Esophagus muscularis mucosa (tissue), 4 donors: ENCODE measurements at regions not wholly inside any gene's neighbourhood (a gene's known extent, or its start where the extent isn't known, plus 50 kb on each side); places are given as distances from the start of the nearest gene placed in this dataset.

Experiments
- DNase-seq: peaks from one replicate; pipeline ENCODE4 v3.0.0-alpha.2; 2017; ENCODE audit errors: extremely low spot score
- H3K27ac ChIP-seq, 4 donors: fragments of 200-600 bp; sonication (generic); replicated peaks in 1 of 4; 1 replicate in 3 of 4; 2 replicates in 1 of 4; pipeline ENCODE4 v1.5.1; 2016 to 2019; ENCODE audit warnings: mild to moderate bottlenecking in 1 of 4
- H3K27me3 ChIP-seq, 4 donors: fragments of 200-600 bp; sonication (generic); one replicate each; pipeline versions ENCODE4 v1.5.1 to v1.6.0; 2016 to 2019
- H3K36me3 ChIP-seq, 4 donors: fragments of 200-600 bp; sonication (generic); one replicate each; pipeline ENCODE4 v1.5.1; 2016 to 2019
- H3K4me1 ChIP-seq, 4 donors: fragments of 200-600 bp; sonication (generic); one replicate each; pipeline ENCODE4 v1.5.1; 2016 to 2019
- H3K4me3 ChIP-seq, 4 donors: fragments of 200-600 bp; sonication (generic); 1 replicate in 2 of 4; 2 replicates in 2 of 4; pipeline ENCODE4 v1.5.1; 2016 to 2019; ENCODE audit warnings: mild to moderate bottlenecking in 4 of 4, moderate library complexity in 1 of 4
- H3K9me3 ChIP-seq, 4 donors: fragments of 200-600 bp; sonication (generic); 1 replicate in 3 of 4; 2 replicates in 1 of 4; pipeline ENCODE4 v1.5.1; 2016 to 2019
- EP300 ChIP-seq: sonication (generic); formaldehyde crosslinking; IDR thresholded peaks from one replicate; pipeline ENCODE4 v1.6.1; 2017; ENCODE audit warnings: antibody characterized with exemption
- POLR2A ChIP-seq: fragments of 450-650 bp; IDR thresholded peaks from one replicate; pipeline ENCODE4 v1.6.1; 2017; ENCODE audit warnings: antibody characterized with exemption, moderate library complexity, mild to moderate bottlenecking, low read depth
- POLR2AphosphoS5 ChIP-seq, 2 donors: sonication (generic); formaldehyde crosslinking; IDR thresholded peaks; one replicate each; pipeline ENCODE4 v1.6.1; 2017; ENCODE audit warnings: antibody characterized with exemption in 2 of 2
- WGBS: methylation state at CpG from one replicate; pipeline ENCODE4 v1.1.5; 2018; 5-methylcytosine and 5-hydroxymethylcytosine counted together
- intact Hi-C: fragments of 100-400 bp; cut with DNase I; formaldehyde crosslinking; loops from one replicate; pipeline ENCODE4 v1.15.1; 2023
- TF ChIP-seq, protein P1 (sequence below), 3 experiments: fragments of 200-600 bp in 2 of 3; fragments of 450-650 bp in 1 of 3; sonication (generic) in 2 of 3; IDR thresholded peaks; one replicate each; pipeline ENCODE4 v1.5.1; 2017 to 2019; ENCODE audit warnings: antibody characterized with exemption in 3 of 3, mild to moderate bottlenecking in 2 of 3, moderate library complexity in 1 of 3

DNA sequence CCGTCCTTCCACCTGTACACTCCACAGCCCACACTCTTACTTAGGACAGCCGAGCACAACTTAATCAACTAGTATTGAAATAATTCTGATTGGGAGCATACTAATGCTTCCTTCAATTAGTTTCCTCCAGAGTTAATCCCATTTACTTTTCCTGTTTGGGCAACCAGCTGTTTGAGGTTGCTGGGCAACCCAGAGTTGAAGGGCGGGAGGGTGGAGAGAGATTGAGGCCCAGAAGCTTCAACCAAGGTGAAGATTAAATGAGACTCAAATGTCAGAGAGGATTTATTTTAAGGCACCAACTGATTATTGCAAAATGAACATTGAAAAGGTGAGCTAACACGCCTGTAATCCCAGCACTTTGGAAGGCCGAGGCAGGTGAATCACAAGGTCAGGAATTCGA, 428.5 kb upstream of the SEMA6D start:
- intact Hi-C loops = no loop called here
- 97% methylated on average over 6 of the region's 6 CpGs for WGBS
- H3K27me3 ChIP-seq = no peaks in the 10 kb centered on the region

DNA sequence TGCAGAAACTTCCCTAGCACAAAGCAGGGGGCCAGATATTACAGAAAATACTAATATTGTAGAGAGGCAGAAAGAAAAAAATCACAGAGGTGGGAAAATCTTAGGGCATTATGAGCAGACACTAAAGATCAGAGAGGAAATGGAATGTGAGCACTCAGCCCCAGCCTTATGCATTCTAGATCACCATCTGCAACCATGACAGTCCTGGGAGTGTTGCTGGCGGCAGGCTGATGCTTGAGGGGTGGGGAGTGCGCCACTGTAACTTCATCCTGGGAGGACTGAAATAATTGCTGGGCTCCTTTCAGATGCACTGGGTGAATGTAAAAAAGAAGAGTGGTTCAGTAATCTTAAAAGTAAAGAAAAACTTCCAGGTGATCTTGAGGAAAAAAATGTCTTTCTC, 427.6 kb upstream of the SEMA6D start:
- H3K4me3 ChIP-seq = no peak overlapping the region
- no peaks in the 10 kb centered on the region for H3K9me3 ChIP-seq
- intact Hi-C loops = no loop called here
- no peaks in the 10 kb centered on the region for H3K36me3 ChIP-seq
- WGBS = 100% methylated on average over 2 of the region's 2 CpGs
- no peak for TF ChIP-seq POLR2A
- TF ChIP-seq EP300 = no peak
- TF ChIP-seq, protein P1, sequence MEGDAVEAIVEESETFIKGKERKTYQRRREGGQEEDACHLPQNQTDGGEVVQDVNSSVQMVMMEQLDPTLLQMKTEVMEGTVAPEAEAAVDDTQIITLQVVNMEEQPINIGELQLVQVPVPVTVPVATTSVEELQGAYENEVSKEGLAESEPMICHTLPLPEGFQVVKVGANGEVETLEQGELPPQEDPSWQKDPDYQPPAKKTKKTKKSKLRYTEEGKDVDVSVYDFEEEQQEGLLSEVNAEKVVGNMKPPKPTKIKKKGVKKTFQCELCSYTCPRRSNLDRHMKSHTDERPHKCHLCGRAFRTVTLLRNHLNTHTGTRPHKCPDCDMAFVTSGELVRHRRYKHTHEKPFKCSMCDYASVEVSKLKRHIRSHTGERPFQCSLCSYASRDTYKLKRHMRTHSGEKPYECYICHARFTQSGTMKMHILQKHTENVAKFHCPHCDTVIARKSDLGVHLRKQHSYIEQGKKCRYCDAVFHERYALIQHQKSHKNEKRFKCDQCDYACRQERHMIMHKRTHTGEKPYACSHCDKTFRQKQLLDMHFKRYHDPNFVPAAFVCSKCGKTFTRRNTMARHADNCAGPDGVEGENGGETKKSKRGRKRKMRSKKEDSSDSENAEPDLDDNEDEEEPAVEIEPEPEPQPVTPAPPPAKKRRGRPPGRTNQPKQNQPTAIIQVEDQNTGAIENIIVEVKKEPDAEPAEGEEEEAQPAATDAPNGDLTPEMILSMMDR (IDR thresholded peaks at IDR 0.05) = no peak
- no peak for TF ChIP-seq POLR2AphosphoS5 (IDR thresholded peaks at IDR 0.05)
- H3K27ac ChIP-seq = no peak overlapping the region
- H3K27me3 ChIP-seq = no peaks in the 10 kb centered on the region
- H3K4me1 ChIP-seq = peaks cover 3 to 24% (median 17%) of the 10 kb centered on the region in 4 donors
- DNase-seq = no peak

More for the DNA sequence above, 428.5 kb upstream of the SEMA6D start:
- Histone ChIP-seq H3K4me1 (peaks cover 3 to 15% (median 10%) of the 10 kb centered on the region in 4 donors), H3K9me3 (no peaks in the 10 kb centered on the region), H3K4me3 (no peak overlapping the region), H3K27ac (no peak overlapping the region), H3K36me3 (no peaks in the 10 kb centered on the region)
- TF ChIP-seq POLR2AphosphoS5 (IDR thresholded peaks at IDR 0.05) (no peak), POLR2A (no peak), EP300 (no peak)
- TF ChIP-seq, protein P1 (IDR thresholded peaks at IDR 0.05) = no peak
- no peak for DNase-seq

DNA sequence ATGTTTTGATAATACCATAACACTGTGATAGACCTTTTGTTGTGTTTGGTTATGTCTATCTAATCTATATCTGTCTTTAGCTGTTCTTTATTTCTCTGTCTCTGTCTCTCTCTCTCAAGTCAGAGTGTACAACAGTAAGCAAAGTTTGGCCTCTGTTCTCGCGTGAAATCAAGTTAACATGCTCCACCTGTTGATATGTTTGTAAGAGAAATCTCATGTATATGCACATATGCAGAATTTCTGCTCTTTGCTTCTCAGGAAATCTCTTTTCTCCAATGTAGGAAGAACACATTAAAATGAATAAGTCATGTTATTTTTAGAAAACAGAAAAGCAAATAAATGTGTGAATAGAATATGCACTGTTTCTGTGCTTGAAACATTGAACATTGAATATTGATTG, 425.5 kb upstream of the SEMA6D start:
- no peaks in the 10 kb centered on the region for H3K9me3 ChIP-seq
- TF ChIP-seq, protein P1 (IDR thresholded peaks at IDR 0.05) = no peak
- TF ChIP-seq POLR2AphosphoS5 (IDR thresholded peaks at IDR 0.05) = no peak
- TF ChIP-seq POLR2A = no peak
- no peak for TF ChIP-seq EP300
- H3K27ac ChIP-seq = no peak overlapping the region
- intact Hi-C loops = no loop called here
- H3K4me3 ChIP-seq = no peak overlapping the region
- H3K4me1 ChIP-seq = peaks cover 3 to 40% (median 23%) of the 10 kb centered on the region in 4 donors
- no peak for DNase-seq
- no peaks in the 10 kb centered on the region for H3K36me3 ChIP-seq
- WGBS = 85% methylated on average over 2 of the region's 2 CpGs
- H3K27me3 ChIP-seq = no peaks in the 10 kb centered on the region

DNA sequence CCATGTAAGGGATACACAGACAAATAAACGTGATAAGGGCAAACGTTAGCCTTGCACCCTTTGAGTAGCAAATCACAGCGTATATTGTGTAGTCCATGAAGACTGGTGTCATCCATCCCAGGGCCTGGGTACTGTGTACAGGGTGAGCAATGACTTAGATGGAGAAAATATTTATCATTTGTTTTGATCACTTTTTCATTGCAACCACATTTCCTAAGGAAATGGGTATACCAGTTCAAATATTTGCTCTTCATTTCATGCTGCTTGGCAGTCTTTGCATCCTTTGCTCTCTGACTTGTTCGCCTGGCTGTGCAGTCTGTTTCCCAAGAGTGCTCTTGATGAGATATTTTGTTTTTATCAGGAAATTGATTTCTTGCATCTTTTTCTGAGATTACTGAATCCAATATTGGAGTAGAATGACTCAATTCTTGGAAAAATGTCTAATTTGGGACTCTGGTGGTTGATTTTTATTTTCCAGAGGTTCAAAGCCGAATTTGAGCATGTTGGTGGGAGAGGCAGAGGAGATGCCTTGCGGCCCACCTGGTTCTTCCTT, 424.6 kb upstream of the SEMA6D start:
- Histone ChIP-seq H3K27ac (peak overlapping the region in 2 of 4 donors; percentile 45 to 61), H3K4me3 (no peak overlapping the region), H3K9me3 (no peaks in the 10 kb centered on the region), H3K36me3 (no peaks in the 10 kb centered on the region), H3K27me3 (no peaks in the 10 kb centered on the region), H3K4me1 (peaks cover 3 to 40% (median 23%) of the 10 kb centered on the region in 4 donors)
- intact Hi-C loops = no loop called here
- DNase-seq = no peak
- TF ChIP-seq, protein P1 (IDR thresholded peaks at IDR 0.05) = no peak
- TF ChIP-seq POLR2A (no peak), EP300 (no peak), POLR2AphosphoS5 (IDR thresholded peaks at IDR 0.05) (no peak)
- WGBS = 71% methylated on average over 6 of the region's 6 CpGs
